DOHH2 (cell line): ENCODE measurements at regions not wholly inside any gene's neighbourhood (a gene's known extent, or its start where the extent isn't known, plus 50 kb on each side); places are given as distances from the start of the nearest gene placed in this dataset.

Source experiments
- H3F3A ChIP-seq: fragments of 200-600 bp; sonication (generic), shearing (Covaris generic); 2 replicates; pipeline ENCODE4 v1.6.0; 2016; ENCODE audit warnings: antibody characterized with exemption, mild to moderate bottlenecking; ENCODE audit not compliant: control insufficient read depth, insufficient read depth
- H3K27ac ChIP-seq: fragments of 200-600 bp; sonication (generic); 2 replicates; pipeline ENCODE4 v1.5.1; 2014; ENCODE audit warnings: low read depth, mild to moderate bottlenecking, low read length, moderate library complexity
- H3K27me3 ChIP-seq: fragments of 200-600 bp; sonication (generic); 2 replicates; pipeline ENCODE4 v1.6.1; 2014; ENCODE audit warnings: mild to moderate bottlenecking, low read length, mixed read lengths; ENCODE audit not compliant: control insufficient read depth
- H3K36me3 ChIP-seq: fragments of 200-600 bp; sonication (generic); 2 replicates; pipeline ENCODE4 v1.6.1; 2014; ENCODE audit warnings: mild to moderate bottlenecking, low read length, moderate library complexity, mixed read lengths; ENCODE audit not compliant: control insufficient read depth
- H3K4me1 ChIP-seq: fragments of 200-600 bp; sonication (generic); 2 replicates; pipeline ENCODE4 v1.6.1; 2014; ENCODE audit warnings: mild to moderate bottlenecking, low read length, mixed read lengths; ENCODE audit not compliant: control insufficient read depth
- H3K4me2 ChIP-seq: fragments of 200-600 bp; sonication (generic); 2 replicates; pipeline ENCODE4 v1.6.0; 2014; ENCODE audit warnings: mild to moderate bottlenecking, low read length, moderate library complexity
- H3K4me3 ChIP-seq: fragments of 200-600 bp; sonication (generic); 2 replicates; pipeline ENCODE4 v1.5.1; 2014; ENCODE audit warnings: mild to moderate bottlenecking, low read length, mixed read lengths
- H3K79me2 ChIP-seq: fragments of 200-600 bp; sonication (generic); 2 replicates; pipeline ENCODE4 v1.6.1; 2014; ENCODE audit warnings: mild to moderate bottlenecking, low read length, mixed read lengths; ENCODE audit not compliant: control insufficient read depth
- H3K9me2 ChIP-seq: fragments of 200-600 bp; sonication (generic); replicated peaks from 2 replicates; pipeline ENCODE4 v1.6.1; 2014; ENCODE audit warnings: mild to moderate bottlenecking, low read length, mixed read lengths; ENCODE audit not compliant: control insufficient read depth
- H3K9me3 ChIP-seq: fragments of 200-600 bp; sonication (generic); 2 replicates; pipeline ENCODE4 v1.6.1; 2014; ENCODE audit warnings: antibody characterized with exemption, low read length, mixed read lengths; ENCODE audit not compliant: control insufficient read depth, insufficient read depth
- H4K20me1 ChIP-seq: fragments of 200-600 bp; sonication (generic); 2 replicates; pipeline ENCODE4 v1.6.0; 2014; ENCODE audit warnings: low read depth, mild to moderate bottlenecking, antibody characterized with exemption, low read length, moderate library complexity; ENCODE audit not compliant: control insufficient read depth, insufficient read depth
- EZH2phosphoT487 ChIP-seq: fragments of 200-600 bp; sonication (generic); IDR thresholded peaks from 2 replicates; pipeline ENCODE4 v1.6.1; 2017; ENCODE audit warnings: borderline replicate concordance, mild to moderate bottlenecking, antibody characterized with exemption, low read length, moderate library complexity, mixed read lengths
- TF ChIP-seq, protein P1 (sequence below): fragments of 200-600 bp; sonication (generic); IDR thresholded peaks from one replicate; pipeline ENCODE4 v1.5.1; 2014; ENCODE audit warnings: antibody characterized with exemption, mild to moderate bottlenecking, low read depth, low read length; ENCODE audit not compliant: poor library complexity, severe bottlenecking

DNA sequence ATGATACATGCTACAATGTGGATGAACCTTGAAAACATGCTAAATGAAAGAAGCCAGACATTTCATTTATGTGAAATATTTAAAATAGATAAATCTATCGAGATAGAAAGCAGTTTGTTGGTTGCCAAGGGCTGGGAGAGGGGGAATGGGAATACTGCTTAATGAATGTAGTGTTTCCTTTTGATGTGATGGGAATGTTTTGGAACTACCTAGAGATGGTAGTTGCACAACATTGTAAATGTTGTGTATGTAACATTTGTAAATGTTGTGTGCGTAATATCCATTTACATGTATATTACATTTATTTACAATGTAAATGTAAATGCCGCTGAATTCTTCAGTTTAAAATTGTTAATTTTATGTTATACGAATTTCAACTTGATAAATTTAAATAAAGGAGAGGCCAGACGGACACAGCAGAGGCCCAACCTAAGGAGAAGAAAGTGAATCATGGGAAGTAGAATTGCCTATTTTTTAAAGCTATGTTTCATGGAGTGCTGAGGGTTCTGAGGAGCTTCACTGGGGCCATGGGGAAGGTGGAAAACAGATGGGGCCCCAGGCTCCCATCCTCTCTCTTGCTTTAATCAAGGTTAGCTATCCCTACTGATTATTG, 60.0 kb upstream of the TEX13D start:
- TF ChIP-seq EZH2phosphoT487, result no peak
- TF ChIP-seq, protein P1, sequence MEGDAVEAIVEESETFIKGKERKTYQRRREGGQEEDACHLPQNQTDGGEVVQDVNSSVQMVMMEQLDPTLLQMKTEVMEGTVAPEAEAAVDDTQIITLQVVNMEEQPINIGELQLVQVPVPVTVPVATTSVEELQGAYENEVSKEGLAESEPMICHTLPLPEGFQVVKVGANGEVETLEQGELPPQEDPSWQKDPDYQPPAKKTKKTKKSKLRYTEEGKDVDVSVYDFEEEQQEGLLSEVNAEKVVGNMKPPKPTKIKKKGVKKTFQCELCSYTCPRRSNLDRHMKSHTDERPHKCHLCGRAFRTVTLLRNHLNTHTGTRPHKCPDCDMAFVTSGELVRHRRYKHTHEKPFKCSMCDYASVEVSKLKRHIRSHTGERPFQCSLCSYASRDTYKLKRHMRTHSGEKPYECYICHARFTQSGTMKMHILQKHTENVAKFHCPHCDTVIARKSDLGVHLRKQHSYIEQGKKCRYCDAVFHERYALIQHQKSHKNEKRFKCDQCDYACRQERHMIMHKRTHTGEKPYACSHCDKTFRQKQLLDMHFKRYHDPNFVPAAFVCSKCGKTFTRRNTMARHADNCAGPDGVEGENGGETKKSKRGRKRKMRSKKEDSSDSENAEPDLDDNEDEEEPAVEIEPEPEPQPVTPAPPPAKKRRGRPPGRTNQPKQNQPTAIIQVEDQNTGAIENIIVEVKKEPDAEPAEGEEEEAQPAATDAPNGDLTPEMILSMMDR, result no peak
- Histone ChIP-seq H3K27me3 (no peaks in the 10 kb centered on the region), H3K9me3 (no peaks in the 10 kb centered on the region), H3K4me2 (no peak overlapping the region), H3K79me2 (no peaks in the 10 kb centered on the region), H3F3A (no peaks in the 10 kb centered on the region), H3K4me3 (no peak overlapping the region), H3K4me1 (no peaks in the 10 kb centered on the region), H4K20me1 (no peaks in the 10 kb centered on the region), H3K9me2 (no peaks in the 10 kb centered on the region), H3K36me3 (no peaks in the 10 kb centered on the region), H3K27ac (no peak overlapping the region)

- Histone ChIP-seq H3K27me3 (no peaks in the 10 kb centered on the region), H3K4me2 (no peak overlapping the region), H3K4me3 (no peak overlapping the region), H3K79me2 (no peaks in the 10 kb centered on the region), H3K36me3 (no peaks in the 10 kb centered on the region), H3F3A (no peaks in the 10 kb centered on the region), H3K4me1 (no peaks in the 10 kb centered on the region), H3K9me3 (no peaks in the 10 kb centered on the region), H3K27ac (no peak overlapping the region), H3K9me2 (no peaks in the 10 kb centered on the region), H4K20me1 (no peaks in the 10 kb centered on the region)
- TF ChIP-seq EZH2phosphoT487, result no peak
- TF ChIP-seq, protein P1, result no peak
Observed at GRCh38 chrX:124274438-124275181, 57.9 kb upstream of the TEX13D start.

GRCh38 chrX:124275182-124275894, 57.1 kb upstream of the TEX13D start:
- no peaks in the 10 kb centered on the region for H3K9me2 ChIP-seq
- TF ChIP-seq, protein P1, result no peak
- TF ChIP-seq EZH2phosphoT487, result no peak
- no peaks in the 10 kb centered on the region for H3K27me3 ChIP-seq
- H3K79me2 ChIP-seq, result no peaks in the 10 kb centered on the region
- H3K27ac ChIP-seq, result no peak overlapping the region
- H3K4me1 ChIP-seq, result no peaks in the 10 kb centered on the region
- no peaks in the 10 kb centered on the region for H3K9me3 ChIP-seq
- H3F3A ChIP-seq, result no peaks in the 10 kb centered on the region
- H4K20me1 ChIP-seq, result no peaks in the 10 kb centered on the region
- H3K4me3 ChIP-seq, result no peak overlapping the region
- H3K4me2 ChIP-seq, result no peak overlapping the region
- H3K36me3 ChIP-seq, result no peaks in the 10 kb centered on the region
